Sigmoid colon (tissue), 6 donors: ENCODE measurements at regions not wholly inside any gene's neighbourhood (a gene's known extent, or its start where the extent isn't known, plus 50 kb on each side); places are given as distances from the start of the nearest gene placed in this dataset.

Source experiments
- DNase-seq: peaks from one replicate; pipeline ENCODE4 v3.0.0-alpha.2; 2019
- H3K27ac ChIP-seq, 4 donors: fragments of 200-600 bp; sonication (generic); one replicate each; pipeline ENCODE4 v1.5.1; 2016 to 2019; ENCODE audit warnings: mild to moderate bottlenecking in 1 of 4
- H3K27me3 ChIP-seq, 3 donors: fragments of 200-600 bp; sonication (generic); one replicate each; pipeline ENCODE4 v1.5.1; 2019; ENCODE audit warnings: mild to moderate bottlenecking in 1 of 3
- H3K36me3 ChIP-seq, 4 donors: fragments of 200-600 bp; sonication (generic); one replicate each; pipeline ENCODE4 v1.5.1; 2016 to 2019
- H3K4me1 ChIP-seq, 4 donors: fragments of 200-600 bp; sonication (generic); one replicate each; pipeline ENCODE4 v1.5.1; 2017 to 2019
- H3K4me3 ChIP-seq, 4 donors: fragments of 200-600 bp; sonication (generic); one replicate each; pipeline ENCODE4 v1.5.1; 2017 to 2019; ENCODE audit warnings: mild to moderate bottlenecking in 2 of 4, moderate library complexity in 1 of 4
- H3K9me3 ChIP-seq, 4 donors: fragments of 200-600 bp in 3 of 4; sonication (generic) in 3 of 4; one replicate each; pipeline versions ENCODE4 v1.5.1 to v1.6.1; 2013 to 2019
- CTCF ChIP-seq, 4 experiments: fragments of 450-650 bp in 3 of 4; fragments of 200-600 bp in 1 of 4; IDR thresholded peaks; one replicate each; pipeline ENCODE4 v1.5.1; 2016 to 2019; ENCODE audit warnings: antibody characterized with exemption in 4 of 4, mild to moderate bottlenecking in 3 of 4, moderate library complexity in 2 of 4
- EP300 ChIP-seq, 4 donors: sonication (generic); formaldehyde crosslinking; IDR thresholded peaks; one replicate each; pipeline ENCODE4 v1.6.1; 2017; ENCODE audit warnings: antibody characterized with exemption in 4 of 4
- POLR2A ChIP-seq, 2 donors: fragments of 450-650 bp; IDR thresholded peaks; one replicate each; pipeline ENCODE4 v1.6.1; 2016; ENCODE audit warnings: antibody characterized with exemption in 2 of 2, mild to moderate bottlenecking in 2 of 2, moderate library complexity in 2 of 2
- POLR2AphosphoS5 ChIP-seq, 4 donors: sonication (generic); formaldehyde crosslinking; IDR thresholded peaks; one replicate each; pipeline ENCODE4 v1.6.1; 2017; ENCODE audit warnings: antibody characterized with exemption in 4 of 4
- WGBS, 2 donors: extraction: QIAGEN DNeasy Blood & Tissue Kit; methylation state at CpG; one replicate each; pipeline ENCODE4 v1.1.7; 2013; 5-methylcytosine and 5-hydroxymethylcytosine counted together
- intact Hi-C: fragments of 100-400 bp; cut with DNase I; formaldehyde crosslinking; loops from one replicate; pipeline ENCODE4 v1.15.1; 2023
- donor health status: healthy with polysubstance abuse.
- donor health status: healthy.

GRCh38 chrX:95325185-95325584 lies 1359.5 kb upstream of the DIAPH2 start:
- TF ChIP-seq CTCF (IDR thresholded peaks at IDR 0.05) = no peak
- TF ChIP-seq EP300 (IDR thresholded peaks at IDR 0.05) = no peak
- no peak for TF ChIP-seq POLR2AphosphoS5 (IDR thresholded peaks at IDR 0.05)
- no peak for TF ChIP-seq POLR2A (IDR thresholded peaks at IDR 0.05)
- Histone ChIP-seq H3K27me3 (no peaks in the 10 kb centered on the region), H3K27ac (no peak overlapping the region), H3K9me3 (peaks cover 0 to 3% (median 0%) of the 10 kb centered on the region in 4 donors), H3K4me3 (no peak overlapping the region), H3K4me1 (no peaks in the 10 kb centered on the region), H3K36me3 (no peaks in the 10 kb centered on the region)
- intact Hi-C loops = no loop called here
- no peak for DNase-seq
- 39 to 65% methylated on average over 2 of the region's 2 CpGs for WGBS, 2 donors

DNA sequence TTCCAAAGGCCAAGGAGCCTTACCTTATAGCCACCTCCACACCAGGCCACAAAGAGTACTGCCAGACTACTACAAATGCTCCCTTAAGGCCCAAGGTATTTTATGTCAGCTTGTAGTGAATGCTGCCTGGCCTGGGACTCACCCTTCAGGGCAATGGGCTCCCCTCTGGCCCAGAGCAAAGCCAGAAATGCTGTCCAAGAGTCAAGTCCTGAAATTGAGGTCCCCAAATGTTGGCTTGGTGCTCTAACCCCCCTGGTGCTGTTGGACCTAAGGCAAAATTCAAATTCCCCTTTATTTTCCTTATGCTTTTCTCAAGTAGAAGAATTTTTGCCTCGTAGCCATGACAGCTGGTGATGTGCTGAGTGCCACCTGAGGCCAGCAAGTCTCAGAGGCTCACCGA lies 1354.3 kb upstream of the DIAPH2 start:
- H3K27me3 ChIP-seq = no peaks in the 10 kb centered on the region
- intact Hi-C loops = no loop called here
- WGBS, 2 donors = 63 to 76% methylated on average over 2 of the region's 2 CpGs
- H3K36me3 ChIP-seq = no peaks in the 10 kb centered on the region
- no peak for DNase-seq
- TF ChIP-seq POLR2A (IDR thresholded peaks at IDR 0.05) = no peak
- no peak for TF ChIP-seq CTCF (IDR thresholded peaks at IDR 0.05)
- no peak for TF ChIP-seq EP300 (IDR thresholded peaks at IDR 0.05)
- TF ChIP-seq POLR2AphosphoS5 (IDR thresholded peaks at IDR 0.05) = no peak
- no peaks in the 10 kb centered on the region for H3K4me1 ChIP-seq
- no peak overlapping the region for H3K27ac ChIP-seq
- H3K9me3 ChIP-seq = peaks cover 0 to 3% (median 0%) of the 10 kb centered on the region in 4 donors
- H3K4me3 ChIP-seq = no peak overlapping the region

GRCh38 chrX:95332530-95332929 lies 1352.1 kb upstream of the DIAPH2 start:
- WGBS, 2 donors = 30 to 47% methylated on average over 8 of the region's 8 CpGs
- no peak for DNase-seq
- Histone ChIP-seq H3K9me3 (peaks cover 0 to 3% (median 0%) of the 10 kb centered on the region in 4 donors), H3K4me3 (no peak overlapping the region), H3K36me3 (no peaks in the 10 kb centered on the region), H3K4me1 (no peaks in the 10 kb centered on the region), H3K27ac (no peak overlapping the region), H3K27me3 (no peaks in the 10 kb centered on the region)
- TF ChIP-seq POLR2AphosphoS5 (IDR thresholded peaks at IDR 0.05) = no peak
- TF ChIP-seq POLR2A (IDR thresholded peaks at IDR 0.05) = no peak
- no peak for TF ChIP-seq CTCF (IDR thresholded peaks at IDR 0.05)
- no peak for TF ChIP-seq EP300 (IDR thresholded peaks at IDR 0.05)
- intact Hi-C loops = no loop called here

GRCh38 chrX:95346856-95347255 lies 1337.8 kb upstream of the DIAPH2 start:
- no peak for TF ChIP-seq POLR2AphosphoS5 (IDR thresholded peaks at IDR 0.05)
- no peak for TF ChIP-seq EP300 (IDR thresholded peaks at IDR 0.05)
- TF ChIP-seq CTCF (IDR thresholded peaks at IDR 0.05) = no peak
- TF ChIP-seq POLR2A (IDR thresholded peaks at IDR 0.05) = no peak
- WGBS, 2 donors = 58 to 66% methylated on average over 3 of the region's 3 CpGs
- Histone ChIP-seq H3K27me3 (no peaks in the 10 kb centered on the region), H3K27ac (no peak overlapping the region), H3K9me3 (no peaks in the 10 kb centered on the region), H3K4me3 (no peak overlapping the region), H3K4me1 (no peaks in the 10 kb centered on the region), H3K36me3 (no peaks in the 10 kb centered on the region)
- intact Hi-C loops = no loop called here
- no peak for DNase-seq

DNA sequence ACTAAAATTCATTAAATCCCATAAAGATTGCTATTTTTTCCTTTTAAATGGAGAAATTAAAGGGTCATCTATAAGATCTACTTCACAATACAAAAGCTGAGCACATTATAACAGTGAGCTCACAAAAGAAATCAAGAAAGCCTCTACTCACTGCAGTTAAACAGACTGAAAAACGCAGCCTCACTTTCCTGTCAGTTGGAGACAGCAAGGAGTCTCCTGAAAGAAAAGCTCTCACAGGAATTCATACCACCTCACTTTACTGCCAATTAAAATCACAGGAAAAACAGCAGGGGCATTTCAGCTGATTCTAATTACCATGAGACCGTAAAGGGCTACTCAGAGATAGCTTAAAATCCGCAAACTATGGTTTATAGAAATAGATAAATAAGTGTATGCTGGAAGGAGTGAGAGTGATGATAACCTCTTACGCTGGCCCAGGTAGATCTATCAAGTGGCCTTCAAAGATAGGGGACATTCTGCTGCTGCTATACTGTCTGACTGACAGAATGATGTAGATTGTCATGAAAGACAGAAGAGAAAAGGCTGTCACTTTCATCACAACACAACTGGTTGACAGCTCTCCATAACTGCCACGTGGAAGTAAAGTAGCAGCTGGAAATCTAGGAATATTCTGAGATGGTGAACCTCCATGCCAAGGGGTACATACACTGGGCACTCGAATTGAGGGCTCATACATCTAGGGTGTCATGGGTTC lies 1333.7 kb upstream of the DIAPH2 start:
- H3K27ac ChIP-seq = no peak overlapping the region
- no peak overlapping the region for H3K4me3 ChIP-seq
- WGBS, 2 donors = 44 to 66% methylated on average over 6 of the region's 6 CpGs
- no peaks in the 10 kb centered on the region for H3K36me3 ChIP-seq
- no peak for DNase-seq
- H3K9me3 ChIP-seq = no peaks in the 10 kb centered on the region
- TF ChIP-seq POLR2AphosphoS5 (IDR thresholded peaks at IDR 0.05) (no peak), CTCF (IDR thresholded peaks at IDR 0.05) (no peak), POLR2A (IDR thresholded peaks at IDR 0.05) (no peak), EP300 (IDR thresholded peaks at IDR 0.05) (no peak)
- no peaks in the 10 kb centered on the region for H3K27me3 ChIP-seq
- no peaks in the 10 kb centered on the region for H3K4me1 ChIP-seq
- intact Hi-C loops = no loop called here
